ENCODE measurements at regions not wholly inside any gene's neighbourhood (a gene's known extent, or its start where the extent isn't known, plus 50 kb on each side); places are given as distances from the start of the nearest gene placed in this dataset.

GRCh38 chr11:45472716-45473317, 186.7 kb upstream of the SYT13 start:
- no peak for FAIRE-seq

GRCh38 chr11:45471266-45471665, 185.1 kb upstream of the SYT13 start:
- no peak for FAIRE-seq

GRCh38 chr11:45470794-45471167, 184.6 kb upstream of the SYT13 start:
- FAIRE-seq: no peak

- no peak for FAIRE-seq
Measured at GRCh38 chr11:45470151-45470793, 184.1 kb upstream of the SYT13 start.

GRCh38 chr11:45468267-45468856, 182.2 kb upstream of the SYT13 start:
- FAIRE-seq: no peak

GRCh38 chr11:45463541-45463940, 177.4 kb upstream of the SYT13 start:
- FAIRE-seq: no peak

GRCh38 chr11:45461514-45461913, 175.4 kb upstream of the SYT13 start:
- FAIRE-seq: no peak

- FAIRE-seq: no peak
Measured at GRCh38 chr11:45459491-45459890, 173.3 kb upstream of the SYT13 start.

- no peak for FAIRE-seq
Measured at GRCh38 chr11:45458269-45458668, 172.1 kb upstream of the SYT13 start.

GRCh38 chr11:45457649-45458048, 171.5 kb upstream of the SYT13 start:
- no peak for FAIRE-seq

GRCh38 chr11:45456686-45457085, 170.5 kb upstream of the SYT13 start:
- no peak for FAIRE-seq

- FAIRE-seq: no peak
Measured at GRCh38 chr11:45455536-45455935, 169.4 kb upstream of the SYT13 start.

GRCh38 chr11:45454917-45455401, 168.8 kb upstream of the SYT13 start:
- no peak for FAIRE-seq

- no peak for FAIRE-seq
Measured at GRCh38 chr11:45453721-45454120, 167.6 kb upstream of the SYT13 start.

- no peak for FAIRE-seq
Measured at GRCh38 chr11:45451766-45452440, 165.8 kb upstream of the SYT13 start.

- no peak for FAIRE-seq
Measured at GRCh38 chr11:45450189-45450588, 164.0 kb upstream of the SYT13 start.

GRCh38 chr11:45449036-45449601, 163.0 kb upstream of the SYT13 start:
- no peak for FAIRE-seq

- no peak for FAIRE-seq
Measured at GRCh38 chr11:45448561-45448960, 162.4 kb upstream of the SYT13 start.

- no peak for FAIRE-seq
Measured at GRCh38 chr11:45446998-45447397, 160.9 kb upstream of the SYT13 start.

- FAIRE-seq: no peak
Measured at GRCh38 chr11:45446434-45446833, 160.3 kb upstream of the SYT13 start.

GRCh38 chr11:45444796-45445195, 158.7 kb upstream of the SYT13 start:
- FAIRE-seq: no peak

- no peak for FAIRE-seq
Measured at GRCh38 chr11:45440111-45440510, 154.0 kb upstream of the SYT13 start.

GRCh38 chr11:45436966-45437365, 150.8 kb upstream of the SYT13 start:
- FAIRE-seq: no peak

- no peak for FAIRE-seq
Measured at GRCh38 chr11:45436118-45436517, 150.0 kb upstream of the SYT13 start.

Data from A204.1 (cell line).